ENCODE measurements at regions not wholly inside any gene's neighbourhood (a gene's known extent, or its start where the extent isn't known, plus 50 kb on each side); places are given as distances from the start of the nearest gene placed in this dataset.

DNA sequence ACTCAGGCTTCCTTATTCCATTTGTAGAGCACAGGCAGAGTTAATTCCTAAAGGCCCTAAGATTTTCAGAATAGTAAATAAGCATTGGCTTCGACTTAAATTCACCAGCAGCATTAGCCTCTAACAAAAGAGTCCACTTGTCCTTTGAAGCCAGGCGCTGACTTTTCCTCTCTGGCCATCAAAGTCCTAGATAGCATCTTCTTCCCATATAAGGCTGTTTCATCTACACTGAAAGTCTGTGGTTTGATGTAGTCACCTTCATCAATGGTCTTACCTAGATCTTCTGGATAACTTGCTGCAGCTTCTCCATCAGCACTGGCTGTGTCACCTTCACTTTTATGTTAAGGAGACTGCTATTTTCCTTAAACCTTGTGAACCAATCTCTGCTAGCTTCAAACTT is 118.3 kb upstream of the SOX6 start:
- ATAC-seq (no peak), DNase-seq (no peak)
- H3K27me3 Mint-ChIP-seq = no peaks in the 10 kb centered on the region
- H3K4me3 Mint-ChIP-seq = no peak overlapping the region
- H3K27ac Mint-ChIP-seq = no peak overlapping the region
- no peaks in the 10 kb centered on the region for H3K36me3 Mint-ChIP-seq (ENCODE audit: low read depth)
- no peaks in the 10 kb centered on the region for H3K4me1 Mint-ChIP-seq
- no peaks in the 10 kb centered on the region for H3K9me3 ChIP-seq (ENCODE audit: control insufficient read depth, low read length, poor library complexity, severe bottlenecking)

DNA sequence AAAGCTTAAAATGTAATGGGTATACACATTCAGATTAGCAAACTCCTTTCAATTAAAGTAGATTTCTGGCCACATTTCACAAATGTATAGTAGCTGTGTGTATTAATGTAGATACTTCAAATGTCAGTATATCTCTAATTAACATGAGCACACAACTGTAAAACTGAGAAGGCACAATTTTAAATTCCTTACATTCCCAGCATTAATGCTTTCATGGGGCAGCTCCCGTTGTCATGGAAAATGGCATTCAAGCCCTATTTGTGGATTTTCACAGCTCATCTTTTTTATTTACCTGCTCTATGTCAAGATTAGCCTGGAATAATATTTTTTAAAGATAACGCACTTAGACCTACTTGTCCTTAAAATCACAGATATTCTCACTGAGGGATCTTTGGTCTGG is 113.6 kb upstream of the SOX6 start:
- H3K4me3 Mint-ChIP-seq = no peak overlapping the region
- H3K27me3 Mint-ChIP-seq = no peaks in the 10 kb centered on the region
- H3K36me3 Mint-ChIP-seq (ENCODE audit: low read depth) = no peaks in the 10 kb centered on the region
- H3K27ac Mint-ChIP-seq = no peak overlapping the region
- DNase-seq (no peak), ATAC-seq (no peak)
- H3K4me1 Mint-ChIP-seq = no peaks in the 10 kb centered on the region
- no peaks in the 10 kb centered on the region for H3K9me3 ChIP-seq (ENCODE audit: control insufficient read depth, low read length, poor library complexity, severe bottlenecking)

DNA sequence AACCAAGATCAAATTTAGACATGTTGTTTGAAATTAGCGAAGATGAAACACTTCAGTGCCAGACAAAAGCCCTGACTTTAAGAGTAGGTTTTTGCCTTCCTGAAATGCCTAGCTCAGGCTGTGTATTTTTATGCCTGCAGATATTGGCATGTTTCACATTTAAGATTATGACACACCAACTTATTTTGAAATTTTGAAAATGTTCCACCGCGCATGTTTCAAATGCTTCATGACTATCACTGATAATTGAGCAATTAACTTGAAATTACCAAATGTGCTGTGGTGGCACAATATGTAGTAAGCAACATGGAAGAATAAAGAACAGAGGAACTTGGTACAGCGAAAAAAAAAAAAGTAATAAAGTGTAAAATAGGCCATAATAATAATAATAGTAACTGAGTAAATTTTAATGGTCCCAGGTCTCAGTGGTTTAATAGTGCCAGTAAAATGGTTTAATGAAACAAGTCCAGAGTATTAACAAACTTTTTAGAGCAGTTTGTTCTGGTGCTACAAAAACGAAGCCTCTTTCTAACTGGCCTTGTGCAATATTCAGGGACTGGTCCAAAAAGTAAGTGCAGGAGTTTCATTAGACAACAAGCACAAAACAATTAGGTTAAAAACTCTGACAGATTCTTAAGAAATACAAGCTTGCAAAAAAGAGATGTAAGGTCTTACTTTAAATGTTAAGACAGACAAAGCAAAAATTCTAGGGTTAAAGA is 112.5 kb upstream of the SOX6 start:
- no peaks in the 10 kb centered on the region for H3K9me3 ChIP-seq (ENCODE audit: control insufficient read depth, low read length, poor library complexity, severe bottlenecking)
- H3K27me3 Mint-ChIP-seq = no peaks in the 10 kb centered on the region
- no peaks in the 10 kb centered on the region for H3K36me3 Mint-ChIP-seq (ENCODE audit: low read depth)
- H3K4me1 Mint-ChIP-seq = no peaks in the 10 kb centered on the region
- ATAC-seq = no peak
- no peak for DNase-seq
- no peak overlapping the region for H3K4me3 Mint-ChIP-seq
- H3K27ac Mint-ChIP-seq = no peak overlapping the region

DNA sequence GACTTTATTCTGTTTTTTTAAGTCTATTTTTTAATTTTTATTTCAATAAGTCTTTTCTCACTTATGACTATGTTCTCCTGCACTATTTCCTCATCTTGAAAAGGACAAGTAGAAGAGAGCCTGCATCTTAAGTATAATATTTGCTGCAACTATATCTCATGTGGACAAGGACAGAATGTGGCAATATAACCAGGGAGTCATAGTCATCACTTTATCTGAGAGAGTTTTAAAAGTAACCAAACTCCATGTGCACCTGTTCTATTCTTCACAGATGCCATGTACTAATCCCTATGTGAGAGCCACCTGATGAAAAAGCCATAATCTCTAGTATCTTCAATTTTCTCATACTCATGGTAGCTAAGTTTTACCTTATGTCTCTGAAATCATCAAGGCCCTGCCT is 104.2 kb upstream of the SOX6 start:
- no peaks in the 10 kb centered on the region for H3K27me3 Mint-ChIP-seq
- no peaks in the 10 kb centered on the region for H3K9me3 ChIP-seq (ENCODE audit: control insufficient read depth, low read length, poor library complexity, severe bottlenecking)
- H3K4me3 Mint-ChIP-seq = no peak overlapping the region
- H3K36me3 Mint-ChIP-seq (ENCODE audit: low read depth) = no peaks in the 10 kb centered on the region
- no peak overlapping the region for H3K27ac Mint-ChIP-seq
- ATAC-seq (no peak), DNase-seq (no peak)
- H3K4me1 Mint-ChIP-seq = no peaks in the 10 kb centered on the region

DNA sequence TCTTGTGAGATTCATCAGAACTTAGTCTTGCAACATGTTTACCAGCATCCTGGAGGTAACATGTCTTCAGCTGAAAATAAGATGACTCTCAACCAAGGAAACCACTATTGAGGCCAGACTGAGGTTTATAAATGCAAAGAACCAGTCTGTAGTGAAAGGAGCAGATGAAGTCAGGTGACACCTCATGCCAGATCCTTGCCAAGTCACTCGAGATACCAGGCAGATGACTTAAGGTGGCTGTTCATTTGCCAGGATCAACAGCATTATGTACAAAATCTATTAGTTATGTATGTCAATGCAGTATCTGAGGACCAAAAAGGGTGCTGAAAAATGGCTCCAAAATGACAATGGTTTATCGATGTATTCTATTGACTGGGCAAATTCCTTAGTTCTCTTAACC is 100.0 kb upstream of the SOX6 start:
- H3K27me3 Mint-ChIP-seq = no peaks in the 10 kb centered on the region
- no peaks in the 10 kb centered on the region for H3K9me3 ChIP-seq (ENCODE audit: control insufficient read depth, low read length, poor library complexity, severe bottlenecking)
- H3K36me3 Mint-ChIP-seq (ENCODE audit: low read depth) = no peaks in the 10 kb centered on the region
- no peaks in the 10 kb centered on the region for H3K4me1 Mint-ChIP-seq
- ATAC-seq (no peak), DNase-seq (no peak)
- H3K27ac Mint-ChIP-seq = no peak overlapping the region
- no peak overlapping the region for H3K4me3 Mint-ChIP-seq

DNA sequence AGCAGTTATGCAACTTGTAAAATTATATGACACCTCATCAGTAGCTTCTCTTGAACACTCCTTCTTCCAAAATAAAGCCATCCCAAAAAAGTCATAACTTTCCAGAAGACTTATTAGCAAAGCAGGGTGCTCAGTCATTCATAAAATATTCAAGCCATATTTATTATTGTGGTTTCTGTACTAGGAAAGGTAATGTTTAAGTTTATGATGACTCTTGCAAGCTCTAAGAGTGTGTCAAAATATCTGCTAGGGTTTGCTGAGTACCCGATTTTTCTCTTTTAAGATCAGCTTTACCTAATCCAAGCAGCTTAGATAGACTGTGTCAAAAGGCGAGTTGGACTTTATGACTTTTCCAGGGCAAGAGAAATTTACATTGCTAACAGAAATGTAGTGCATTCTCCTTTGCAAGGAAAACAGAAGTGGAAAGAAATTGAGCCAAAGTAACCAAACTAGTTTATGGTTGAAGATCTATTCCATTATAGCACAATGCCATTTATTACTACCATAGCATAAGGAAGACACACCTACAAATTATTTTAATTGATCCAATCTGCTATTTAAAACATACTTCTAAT is 98.0 kb upstream of the SOX6 start:
- ATAC-seq (no peak), DNase-seq (no peak)
- no peaks in the 10 kb centered on the region for H3K9me3 ChIP-seq (ENCODE audit: control insufficient read depth, low read length, poor library complexity, severe bottlenecking)
- no peak overlapping the region for H3K4me3 Mint-ChIP-seq
- no peak overlapping the region for H3K27ac Mint-ChIP-seq
- H3K4me1 Mint-ChIP-seq = no peaks in the 10 kb centered on the region
- no peaks in the 10 kb centered on the region for H3K27me3 Mint-ChIP-seq
- no peaks in the 10 kb centered on the region for H3K36me3 Mint-ChIP-seq (ENCODE audit: low read depth)

DNA sequence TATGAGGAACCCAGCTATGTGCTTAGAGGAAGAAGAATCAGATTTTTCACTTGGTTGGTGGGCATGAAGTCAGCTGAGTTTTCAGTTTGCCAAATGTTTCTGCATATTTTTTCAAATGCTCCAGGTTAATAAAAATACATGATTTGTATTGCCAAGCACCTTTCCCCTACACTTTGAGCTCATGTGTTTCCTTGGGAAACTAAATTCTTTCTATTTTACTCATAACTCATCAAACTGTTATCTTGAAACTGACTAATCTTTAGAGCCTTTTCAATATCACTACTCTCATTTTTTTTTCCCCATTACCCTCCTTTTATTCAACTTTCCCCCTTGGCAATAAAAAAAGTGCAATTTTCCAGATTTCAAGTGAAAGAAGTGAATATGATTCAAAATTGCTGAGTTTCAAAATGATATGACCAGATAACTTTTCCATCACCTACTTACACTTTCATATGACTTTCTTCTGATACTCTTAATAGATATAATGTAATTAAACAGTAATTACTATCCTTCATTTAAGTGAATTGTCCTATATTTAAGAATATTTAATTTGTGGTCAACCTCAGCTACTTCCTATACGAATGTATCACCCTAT is 91.9 kb upstream of the SOX6 start:
- no peaks in the 10 kb centered on the region for H3K4me1 Mint-ChIP-seq
- DNase-seq = no peak
- H3K27me3 Mint-ChIP-seq = no peaks in the 10 kb centered on the region
- no peaks in the 10 kb centered on the region for H3K9me3 ChIP-seq (ENCODE audit: control insufficient read depth, low read length, poor library complexity, severe bottlenecking)
- no peak overlapping the region for H3K4me3 Mint-ChIP-seq
- H3K27ac Mint-ChIP-seq = no peak overlapping the region
- no peaks in the 10 kb centered on the region for H3K36me3 Mint-ChIP-seq (ENCODE audit: low read depth)
- ATAC-seq = no peak

DNA sequence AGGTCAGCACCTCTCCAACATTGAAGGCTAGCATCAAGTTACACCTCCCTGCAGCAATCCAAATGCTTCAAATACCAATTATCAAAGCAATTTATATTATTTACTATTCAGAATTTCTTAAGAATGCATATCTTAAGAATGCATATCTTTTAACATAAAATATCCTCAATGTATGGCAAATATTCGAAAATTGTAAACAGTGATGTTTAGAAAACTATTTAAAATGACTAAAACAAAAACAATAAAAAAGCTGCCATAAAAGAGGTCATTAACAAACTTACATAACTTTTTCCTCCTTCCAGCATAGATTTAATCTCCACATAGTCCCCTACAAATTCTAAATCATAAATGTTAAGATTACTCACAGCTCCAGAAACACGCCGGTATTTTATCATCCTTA is 85.1 kb upstream of the SOX6 start:
- no peak overlapping the region for H3K27ac Mint-ChIP-seq
- H3K9me3 ChIP-seq (ENCODE audit: control insufficient read depth, low read length, poor library complexity, severe bottlenecking) = no peaks in the 10 kb centered on the region
- H3K36me3 Mint-ChIP-seq (ENCODE audit: low read depth) = no peaks in the 10 kb centered on the region
- H3K27me3 Mint-ChIP-seq = no peaks in the 10 kb centered on the region
- ATAC-seq (no peak), DNase-seq (no peak)
- no peaks in the 10 kb centered on the region for H3K4me1 Mint-ChIP-seq
- no peak overlapping the region for H3K4me3 Mint-ChIP-seq

DNA sequence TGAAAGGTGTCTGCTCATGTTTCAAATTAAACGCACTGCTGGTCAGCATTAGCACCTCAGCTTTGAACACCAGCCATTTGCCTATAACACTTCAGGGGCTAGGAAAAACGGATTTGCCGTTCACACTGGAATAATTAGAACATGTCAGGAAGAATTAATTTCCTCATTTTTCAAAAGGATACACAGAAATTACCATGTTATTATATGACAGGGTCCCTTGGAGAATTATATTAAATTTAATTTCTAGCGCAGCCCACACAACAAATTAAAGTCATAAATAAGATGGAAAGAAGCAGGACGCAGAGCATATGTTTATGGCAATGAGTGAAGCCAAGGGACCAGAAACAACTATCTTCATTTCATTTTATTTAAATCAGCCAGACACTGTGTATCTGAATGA is 83.8 kb upstream of the SOX6 start:
- Mint-ChIP-seq H3K36me3 (ENCODE audit: low read depth) (no peaks in the 10 kb centered on the region), H3K4me3 (no peak overlapping the region), H3K27me3 (no peaks in the 10 kb centered on the region), H3K4me1 (no peaks in the 10 kb centered on the region), H3K27ac (no peak overlapping the region)
- DNase-seq (no peak), ATAC-seq (no peak)
- no peaks in the 10 kb centered on the region for H3K9me3 ChIP-seq (ENCODE audit: control insufficient read depth, low read length, poor library complexity, severe bottlenecking)

DNA sequence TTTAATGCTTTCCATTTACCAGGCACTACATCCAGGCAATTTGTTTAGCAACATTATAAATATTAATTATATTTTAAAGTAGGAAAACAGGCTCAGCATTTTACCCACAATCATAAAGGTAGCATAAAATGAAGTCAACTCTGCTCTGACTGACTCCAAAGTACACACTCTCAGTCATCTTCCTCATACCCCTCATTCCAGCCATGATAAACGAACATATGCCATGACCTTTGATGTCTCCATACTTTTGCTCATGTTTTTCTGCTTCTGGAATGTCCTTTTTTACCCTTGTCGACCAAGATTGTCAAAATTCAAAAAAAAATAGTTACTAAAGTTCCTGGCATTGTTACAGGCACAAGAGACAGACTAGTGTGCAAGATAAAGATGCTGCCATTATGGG is 77.7 kb upstream of the SOX6 start:
- DNase-seq (no peak), ATAC-seq (no peak)
- no peaks in the 10 kb centered on the region for H3K9me3 ChIP-seq (ENCODE audit: control insufficient read depth, low read length, poor library complexity, severe bottlenecking)
- Mint-ChIP-seq H3K27me3 (no peaks in the 10 kb centered on the region), H3K36me3 (ENCODE audit: low read depth) (no peaks in the 10 kb centered on the region), H3K4me3 (no peak overlapping the region), H3K4me1 (no peaks in the 10 kb centered on the region), H3K27ac (no peak overlapping the region)

DNA sequence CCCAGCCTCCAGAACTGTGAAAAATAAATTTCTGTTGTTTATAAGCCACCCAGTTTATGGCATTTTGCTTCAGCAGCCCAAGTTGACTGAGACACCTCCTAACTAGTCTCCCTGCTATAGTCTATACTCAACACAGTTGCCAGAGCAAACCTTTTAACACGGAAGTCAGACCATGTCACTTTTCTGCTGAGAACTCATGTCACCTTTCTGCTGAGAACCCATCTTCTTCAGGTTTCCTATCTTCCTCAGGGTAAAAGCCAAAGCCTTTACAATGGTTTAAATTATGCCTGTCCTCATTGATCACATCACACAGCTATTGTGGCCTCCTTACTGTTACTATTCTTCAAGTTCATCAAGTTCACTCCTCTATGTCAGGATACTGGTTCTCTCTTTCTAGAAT is 74.3 kb upstream of the SOX6 start:
- H3K9me3 ChIP-seq (ENCODE audit: control insufficient read depth, low read length, poor library complexity, severe bottlenecking) = no peaks in the 10 kb centered on the region
- no peaks in the 10 kb centered on the region for H3K36me3 Mint-ChIP-seq (ENCODE audit: low read depth)
- H3K4me3 Mint-ChIP-seq = no peak overlapping the region
- no peaks in the 10 kb centered on the region for H3K4me1 Mint-ChIP-seq
- H3K27ac Mint-ChIP-seq = no peak overlapping the region
- no peak for DNase-seq
- ATAC-seq = no peak
- no peaks in the 10 kb centered on the region for H3K27me3 Mint-ChIP-seq

DNA sequence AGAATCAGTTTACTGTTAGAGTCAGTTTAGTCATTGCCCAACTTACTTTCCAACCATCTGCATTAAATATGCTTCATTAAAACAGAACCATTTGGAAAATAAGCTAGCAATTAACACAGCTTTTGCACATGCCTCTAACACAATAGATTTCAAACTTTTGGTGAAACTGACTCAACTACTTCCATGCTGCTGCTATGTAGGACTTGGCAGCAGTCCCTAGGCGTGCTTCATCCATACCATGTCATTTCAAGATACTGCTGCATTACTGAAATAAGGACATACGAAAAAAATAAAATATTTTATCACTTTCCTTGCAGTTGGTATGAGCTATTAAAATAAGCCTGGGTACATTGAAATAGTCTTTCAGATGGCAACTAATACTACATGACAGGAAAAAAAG is 65.5 kb upstream of the SOX6 start:
- H3K27me3 Mint-ChIP-seq = no peaks in the 10 kb centered on the region
- no peak for DNase-seq
- no peak for ATAC-seq
- H3K4me3 Mint-ChIP-seq = no peak overlapping the region
- H3K27ac Mint-ChIP-seq = no peak overlapping the region
- no peaks in the 10 kb centered on the region for H3K36me3 Mint-ChIP-seq (ENCODE audit: low read depth)
- H3K4me1 Mint-ChIP-seq = no peaks in the 10 kb centered on the region
- H3K9me3 ChIP-seq (ENCODE audit: control insufficient read depth, low read length, poor library complexity, severe bottlenecking) = no peaks in the 10 kb centered on the region

DNA sequence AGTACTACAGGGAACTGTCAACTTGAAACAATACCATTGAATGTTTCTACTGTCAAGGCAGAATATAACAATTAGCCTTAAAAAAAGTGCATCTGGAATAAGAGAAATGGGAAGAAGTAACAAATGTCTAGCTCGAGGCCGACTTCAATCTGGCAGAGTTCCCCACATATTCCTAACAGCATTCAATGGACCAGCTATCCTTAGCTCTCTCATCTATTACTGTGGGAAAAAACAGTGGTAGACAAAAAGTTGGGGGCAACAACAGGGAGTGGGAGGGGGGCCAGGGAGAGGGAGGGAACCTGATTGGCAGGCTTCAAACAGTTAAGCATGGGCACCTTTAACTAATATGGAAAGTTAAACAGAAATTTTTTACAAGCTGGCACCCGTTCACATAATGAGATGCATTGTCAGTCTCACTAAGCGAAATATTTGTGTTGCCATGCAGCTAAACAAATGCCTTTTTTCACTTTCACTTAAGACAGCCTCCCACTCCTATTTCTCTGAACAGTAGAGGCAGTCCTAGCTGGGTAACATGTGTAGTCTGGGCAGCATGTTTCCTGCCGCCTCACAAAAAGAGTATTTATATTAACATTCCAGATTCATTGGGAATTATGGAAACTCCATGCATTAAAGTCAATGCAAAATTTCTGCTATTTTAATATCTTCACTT is 62.2 kb upstream of the SOX6 start:
- ATAC-seq = no peak
- no peak overlapping the region for H3K4me3 Mint-ChIP-seq
- no peaks in the 10 kb centered on the region for H3K27me3 Mint-ChIP-seq
- no peaks in the 10 kb centered on the region for H3K36me3 Mint-ChIP-seq (ENCODE audit: low read depth)
- H3K4me1 Mint-ChIP-seq = no peaks in the 10 kb centered on the region
- H3K9me3 ChIP-seq (ENCODE audit: control insufficient read depth, low read length, poor library complexity, severe bottlenecking) = no peaks in the 10 kb centered on the region
- no peak overlapping the region for H3K27ac Mint-ChIP-seq
- DNase-seq = no peak
